ENCODE measurements at regions not wholly inside any gene's neighbourhood (a gene's known extent, or its start where the extent isn't known, plus 50 kb on each side); places are given as distances from the start of the nearest gene placed in this dataset.

DNA sequence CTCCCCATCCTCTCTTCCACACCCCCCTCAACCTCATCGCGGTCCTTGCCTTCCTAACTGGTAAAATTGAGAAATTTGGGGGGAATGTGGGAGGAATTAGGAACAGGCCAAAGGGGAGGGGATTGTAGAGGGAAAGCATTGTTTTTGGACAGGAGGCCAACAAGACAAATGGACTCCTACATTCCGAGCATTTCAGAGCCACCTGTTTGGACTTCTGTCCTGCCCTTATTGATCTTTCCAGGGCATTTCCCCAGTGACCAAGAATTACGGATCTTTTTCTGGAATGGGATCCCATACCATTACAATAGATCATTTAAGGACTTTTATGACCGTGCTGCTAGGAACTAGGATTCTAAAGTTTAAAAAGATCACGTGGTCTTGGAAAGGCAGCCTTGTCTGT lies 221.3 kb upstream of the ASIC2 start:
- no peak for DNase-seq (ENCODE audit: low spot score)

- no peak for DNase-seq (ENCODE audit: low spot score)
These were observed 222.9 kb upstream of the ASIC2 start for GRCh38 chr17:33515974-33516373.

DNA sequence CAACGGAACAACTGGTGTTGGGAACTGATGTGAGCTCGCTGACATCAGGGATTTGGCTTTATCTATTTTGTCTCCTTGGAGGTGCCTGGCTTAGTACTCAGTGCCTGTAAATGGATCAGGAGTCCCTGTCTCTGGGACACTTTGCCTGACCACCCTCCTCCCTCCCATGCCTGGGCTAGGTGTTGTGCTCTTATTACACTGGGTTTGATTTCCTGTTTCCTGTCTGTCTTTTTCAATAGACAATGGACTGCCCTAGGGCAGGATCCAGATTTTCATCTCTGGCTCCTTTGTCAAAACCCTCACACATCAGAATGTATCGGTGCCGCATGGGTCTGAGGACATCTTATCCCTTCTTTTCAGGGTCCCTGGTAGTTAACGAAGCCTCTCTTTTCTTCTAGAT lies 223.6 kb upstream of the ASIC2 start:
- DNase-seq (ENCODE audit: low spot score), result no peak

DNA sequence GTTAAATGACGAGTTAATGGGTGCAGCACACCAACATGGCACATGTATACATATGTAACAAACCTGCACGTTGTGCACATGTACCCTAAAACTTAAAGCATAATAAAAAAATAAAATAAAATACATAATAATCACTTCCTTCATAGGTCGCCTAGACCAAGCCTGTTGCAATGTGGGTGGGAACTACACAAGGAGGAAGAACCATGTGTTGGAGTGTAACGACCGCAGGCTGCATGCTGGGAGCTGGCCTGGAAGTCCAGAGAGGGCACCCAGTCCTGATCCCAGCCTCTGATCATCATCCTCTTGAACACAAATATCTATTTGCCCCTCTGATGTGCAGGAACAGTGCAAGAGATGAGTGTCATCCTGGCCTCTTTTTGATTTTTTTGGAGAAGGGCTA lies 224.7 kb upstream of the ASIC2 start:
- no peak for DNase-seq (ENCODE audit: low spot score)

DNA sequence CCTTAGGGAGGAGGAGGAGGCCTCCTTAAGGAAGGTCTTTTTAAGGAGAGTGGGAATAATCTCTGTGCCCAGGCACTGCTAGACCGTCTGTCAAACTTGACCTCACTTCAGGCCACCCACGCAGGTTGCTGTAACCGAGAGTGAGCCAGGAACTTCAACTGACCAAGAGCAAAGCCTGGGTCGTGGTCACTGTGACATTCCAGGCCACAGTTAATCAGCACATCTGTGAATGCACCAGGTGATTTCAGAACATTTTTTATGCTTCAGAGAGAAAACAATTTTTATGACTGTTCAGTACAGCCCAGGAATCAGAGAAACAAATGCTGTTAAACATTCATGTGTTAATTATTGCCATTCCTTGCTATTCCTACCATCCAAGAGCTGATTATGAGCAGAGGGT lies 226.6 kb upstream of the ASIC2 start:
- DNase-seq (ENCODE audit: low spot score), result no peak

DNA sequence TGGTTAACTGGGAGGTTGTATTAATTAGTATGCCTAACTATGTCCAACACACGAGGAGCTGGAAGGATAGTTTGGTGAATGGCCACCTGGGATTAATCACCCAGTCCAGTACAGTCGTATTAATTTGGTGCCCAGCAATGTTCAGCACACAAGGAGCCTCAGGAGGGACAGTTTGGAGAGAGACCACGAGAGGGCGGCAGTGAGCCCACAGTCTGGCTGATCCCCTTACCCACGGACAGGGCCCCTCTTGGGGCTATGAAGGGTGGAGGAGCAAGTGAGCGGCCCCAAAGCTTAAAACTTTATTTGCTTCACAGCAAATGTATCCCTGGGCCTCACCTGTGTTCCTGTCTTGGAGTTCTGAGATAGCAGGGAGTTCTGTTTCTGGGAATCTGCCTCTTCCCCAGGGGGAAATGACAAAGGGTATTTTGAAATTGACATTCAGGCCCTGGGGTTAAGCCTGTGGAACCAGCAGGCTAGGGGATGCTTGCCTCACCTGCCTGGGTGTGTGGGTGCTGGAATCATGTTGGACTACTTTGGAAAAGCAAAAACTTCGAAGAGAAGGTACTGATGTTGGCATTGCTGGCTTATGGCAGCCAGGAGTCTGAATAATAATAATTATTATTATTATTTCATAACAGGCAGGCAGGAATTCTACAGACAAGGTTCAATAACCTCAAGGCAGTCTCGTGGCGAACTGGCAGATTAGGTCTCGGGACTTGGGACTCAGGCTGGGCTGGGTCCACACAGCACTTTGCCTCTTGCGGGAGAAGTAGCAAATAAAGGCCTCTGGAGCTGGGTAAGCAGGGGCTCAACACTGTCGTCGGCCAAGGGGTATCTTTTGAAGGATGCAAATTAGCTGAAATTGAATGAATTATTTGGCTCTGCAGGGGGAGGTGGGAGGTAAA lies 227.6 kb upstream of the ASIC2 start:
- peak; percentile 16 for DNase-seq (ENCODE audit: low spot score)

DNA sequence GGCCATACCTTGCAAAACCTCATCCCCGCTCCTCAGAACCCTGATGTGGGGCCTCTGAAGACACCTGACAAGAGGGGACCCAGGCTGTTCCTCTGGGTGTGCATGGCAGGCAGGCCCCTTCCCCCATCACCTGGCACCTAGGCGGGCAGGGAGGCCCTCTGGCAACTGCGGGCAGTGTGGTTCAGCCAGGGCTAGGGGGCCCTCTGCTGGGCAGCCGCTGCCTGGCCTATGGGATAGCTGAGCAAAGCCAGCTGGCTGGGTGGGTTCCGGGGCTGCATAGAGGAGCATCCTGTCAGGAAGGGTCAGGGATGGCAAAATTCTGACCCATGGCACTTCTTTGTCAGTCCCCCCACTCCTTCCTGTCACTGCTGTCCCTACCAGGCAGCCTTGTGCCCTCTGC lies 228.7 kb upstream of the ASIC2 start:
- DNase-seq (ENCODE audit: low spot score), result no peak

- DNase-seq (ENCODE audit: low spot score), result no peak
These were observed 229.5 kb upstream of the ASIC2 start for GRCh38 chr17:33522623-33523022.

GRCh38 chr17:33523577-33523981 lies 230.5 kb upstream of the ASIC2 start:
- no peak for DNase-seq (ENCODE audit: low spot score)

- DNase-seq (ENCODE audit: low spot score), result no peak
These were observed 232.1 kb upstream of the ASIC2 start for GRCh38 chr17:33525186-33525585.

GRCh38 chr17:33526717-33527116 lies 233.6 kb upstream of the ASIC2 start:
- DNase-seq (ENCODE audit: low spot score), result no peak

- no peak for DNase-seq (ENCODE audit: low spot score)
These were observed 234.2 kb upstream of the ASIC2 start for GRCh38 chr17:33527290-33527689.

DNA sequence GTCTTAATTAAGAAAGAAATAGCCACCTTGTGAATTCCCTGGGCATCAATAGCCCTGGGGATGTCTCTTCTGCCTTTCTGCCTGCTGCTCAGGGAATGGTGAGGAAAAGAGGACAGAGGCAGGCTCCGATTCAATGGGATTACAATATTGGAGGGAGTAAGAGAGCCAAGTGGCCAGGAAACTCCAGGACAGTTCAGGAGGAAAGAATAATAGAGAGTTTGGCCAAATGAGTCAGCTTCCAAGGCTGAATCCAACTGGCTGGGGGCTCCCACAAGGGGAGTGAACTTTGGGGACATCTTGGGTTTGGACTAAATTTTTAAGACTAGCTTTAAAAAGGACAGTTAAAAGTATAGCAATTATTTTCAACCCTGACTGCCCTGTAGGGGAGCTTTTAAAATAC lies 235.8 kb upstream of the ASIC2 start:
- no peak for DNase-seq (ENCODE audit: low spot score)

DNA sequence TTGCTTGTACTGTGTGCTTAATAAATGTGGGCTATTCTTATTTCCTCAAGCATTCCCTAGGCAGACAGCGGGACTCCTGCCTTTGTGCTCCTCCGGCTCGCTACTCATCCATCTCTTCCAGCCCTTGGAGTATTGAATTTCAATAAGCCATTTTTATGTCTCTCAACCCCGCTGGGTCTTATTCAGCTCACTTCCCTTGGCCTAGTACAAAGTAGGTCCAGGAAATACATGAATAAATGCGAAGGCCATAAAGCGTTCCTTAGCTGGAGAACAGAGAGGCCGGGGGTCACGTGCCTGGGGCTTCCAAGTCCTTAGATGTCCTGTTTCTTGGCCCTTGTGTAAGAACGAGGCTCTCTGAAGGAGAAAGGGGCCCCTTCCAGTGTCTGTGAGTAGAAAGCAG lies 236.7 kb upstream of the ASIC2 start:
- DNase-seq (ENCODE audit: low spot score), result no peak

- DNase-seq (ENCODE audit: low spot score), result no peak
These were observed 238.2 kb upstream of the ASIC2 start for GRCh38 chr17:33531311-33531710.

DNA sequence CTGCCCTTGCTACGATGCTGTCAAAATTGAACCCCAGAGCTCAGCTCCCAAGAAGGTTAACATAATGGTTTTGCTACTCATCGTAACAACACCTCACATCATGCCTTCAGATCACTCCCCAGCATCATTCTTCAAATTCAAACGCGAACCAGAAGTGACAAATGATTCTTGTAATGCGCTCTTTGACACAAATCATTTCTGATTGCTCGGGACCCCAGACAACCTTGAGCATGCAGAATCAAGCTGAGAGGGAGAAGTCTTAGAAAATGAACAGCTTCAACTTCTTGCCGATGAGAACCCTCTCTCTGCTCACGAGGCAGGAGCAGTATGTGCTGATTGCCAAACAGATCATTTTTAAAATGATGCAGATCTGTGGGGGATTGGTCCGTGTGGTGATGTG lies 241.0 kb upstream of the ASIC2 start:
- no peak for DNase-seq (ENCODE audit: low spot score)

DNA sequence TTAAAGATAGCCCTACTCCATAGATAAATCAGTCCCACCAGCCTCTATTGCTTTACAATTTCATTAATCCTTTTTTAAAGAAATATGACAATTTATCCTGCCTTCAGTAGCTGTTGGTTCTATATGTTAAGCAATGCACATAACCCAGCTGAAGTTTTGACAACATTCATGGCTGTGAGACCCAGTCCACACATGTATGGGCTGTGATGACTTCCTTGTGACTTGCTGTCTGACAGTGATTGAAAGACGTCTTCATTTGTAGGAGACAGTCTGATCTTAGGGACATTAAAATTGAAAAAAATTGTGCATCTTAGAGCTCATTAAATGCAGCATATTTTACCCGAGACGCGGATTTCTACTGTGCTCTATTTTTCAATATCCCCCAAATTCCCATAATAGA lies 252.0 kb upstream of the ASIC2 start:
- no peak for DNase-seq (ENCODE audit: low spot score)

DNA sequence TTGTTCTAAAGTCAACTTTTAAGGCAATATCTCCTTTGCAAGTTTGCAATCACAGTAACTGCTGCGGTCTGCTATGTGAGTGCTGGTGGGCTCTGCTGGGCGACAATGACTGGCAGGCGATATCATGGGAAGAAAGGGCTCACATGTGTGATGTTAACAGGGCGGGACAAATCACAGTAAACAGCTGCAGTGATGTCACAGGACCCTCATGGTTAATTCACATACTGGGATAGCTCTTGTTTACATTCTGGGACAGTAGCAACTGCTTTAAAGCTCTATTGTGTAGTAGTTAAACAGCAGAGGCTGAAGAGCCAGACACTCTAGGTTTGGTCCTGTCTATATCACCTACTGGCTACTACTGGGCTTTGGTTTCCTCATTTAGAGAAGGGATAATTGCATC lies 257.2 kb upstream of the ASIC2 start:
- no peak for DNase-seq (ENCODE audit: low spot score)

DNA sequence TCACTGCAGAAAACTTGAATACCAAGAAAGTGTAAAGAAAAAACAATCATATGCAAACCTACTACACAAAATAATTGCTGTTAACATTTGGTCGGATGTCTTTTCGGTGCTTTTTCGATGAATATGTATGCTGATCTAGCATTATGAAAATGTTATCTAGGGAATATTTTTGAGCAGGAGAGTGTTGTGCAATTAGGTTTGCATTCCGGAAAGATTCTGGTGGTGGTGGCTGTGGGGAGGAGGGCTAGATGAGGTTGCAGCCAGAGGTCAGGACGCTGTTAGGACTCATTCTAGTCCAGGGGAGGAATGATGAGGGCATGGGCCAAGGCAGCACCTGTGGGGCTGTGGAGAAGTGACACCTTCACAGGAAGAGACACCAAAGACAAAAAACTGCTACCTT lies 258.0 kb upstream of the ASIC2 start:
- no peak for DNase-seq (ENCODE audit: low spot score)

DNA sequence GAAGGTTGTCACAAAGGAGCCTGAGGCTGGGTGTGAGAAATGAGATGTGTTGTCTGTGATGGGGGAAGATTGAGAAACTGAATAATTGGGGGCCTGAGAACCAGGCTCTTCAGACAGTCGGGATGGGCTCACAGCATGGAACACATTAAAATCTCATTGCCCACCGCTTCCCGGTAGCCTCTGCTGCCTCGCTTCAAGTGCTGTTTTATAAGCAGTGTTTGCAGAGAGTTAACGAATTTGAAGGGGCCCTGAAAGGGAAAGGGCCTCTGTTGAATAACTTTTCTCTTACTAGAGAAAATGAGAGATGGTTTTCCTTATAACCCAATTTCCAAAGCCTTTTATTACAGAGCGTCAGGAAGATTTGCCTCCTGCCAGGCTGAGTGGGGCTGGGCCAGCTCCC lies 258.8 kb upstream of the ASIC2 start:
- DNase-seq (ENCODE audit: low spot score), result no peak

- no peak for DNase-seq (ENCODE audit: low spot score)
These were observed 267.1 kb upstream of the ASIC2 start for GRCh38 chr17:33560165-33560564.

GRCh38 chr17:33560871-33561270 lies 267.8 kb upstream of the ASIC2 start:
- no peak for DNase-seq (ENCODE audit: low spot score)

- no peak for DNase-seq (ENCODE audit: low spot score)
These were observed 268.7 kb upstream of the ASIC2 start for GRCh38 chr17:33561569-33562334.

Data from globus pallidus (tissue), 1 donor.